ENCODE measurements at regions not wholly inside any gene's neighbourhood (a gene's known extent, or its start where the extent isn't known, plus 50 kb on each side); places are given as distances from the start of the nearest gene placed in this dataset.

GRCh38 chr17:55668312-55668920 is 54.2 kb downstream of the TMEM100 start:
- peaks cover 5% of the 10 kb centered on the region for H3K4me1 ChIP-seq (ENCODE audit: insufficient read depth, low read length)
- no peak overlapping the region for H3K4me3 ChIP-seq (ENCODE audit: low read length)
- H3K9me3 ChIP-seq (ENCODE audit: insufficient read depth, low read depth, low read length) = no peaks in the 10 kb centered on the region
- H3K27me3 ChIP-seq (ENCODE audit: insufficient read depth, low read length) = no peaks in the 10 kb centered on the region
- no peak overlapping the region for H3K27ac ChIP-seq (ENCODE audit: low read depth, low read length)
- H3K36me3 ChIP-seq (ENCODE audit: insufficient read depth, low read length) = no peaks in the 10 kb centered on the region
- WGBS = 76% methylated on average over 3 of the region's 3 CpGs
- no peak overlapping the region for H3K9ac ChIP-seq (ENCODE audit: low read depth, low read length)

DNA sequence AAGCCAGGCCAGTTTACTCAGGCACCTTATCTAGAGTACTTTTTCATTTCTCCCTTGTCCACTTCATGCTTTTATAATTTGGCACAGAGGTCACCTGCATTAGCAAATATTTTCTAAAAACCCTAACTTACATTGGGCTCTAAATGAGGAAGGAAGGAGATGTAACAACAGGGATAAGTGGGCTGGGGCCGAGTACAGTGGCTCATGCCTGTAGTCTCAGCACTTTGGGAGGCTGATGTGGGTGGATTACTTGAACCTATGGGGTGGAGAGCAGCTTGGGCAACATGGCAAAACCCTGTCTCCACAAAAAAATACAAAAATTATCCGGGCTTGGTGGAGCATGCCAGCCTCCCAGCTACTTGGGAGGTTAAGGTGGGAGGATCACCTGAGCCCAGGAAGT is 55.9 kb downstream of the TMEM100 start:
- no peak overlapping the region for H3K27ac ChIP-seq (ENCODE audit: low read depth, low read length)
- H3K4me1 ChIP-seq (ENCODE audit: insufficient read depth, low read length) = peaks cover 5% of the 10 kb centered on the region
- H3K9ac ChIP-seq (ENCODE audit: low read depth, low read length) = no peak overlapping the region
- WGBS = 58% methylated on average over 2 of the region's 2 CpGs
- no peaks in the 10 kb centered on the region for H3K27me3 ChIP-seq (ENCODE audit: insufficient read depth, low read length)
- no peaks in the 10 kb centered on the region for H3K9me3 ChIP-seq (ENCODE audit: insufficient read depth, low read depth, low read length)
- no peak overlapping the region for H3K4me3 ChIP-seq (ENCODE audit: low read length)
- no peaks in the 10 kb centered on the region for H3K36me3 ChIP-seq (ENCODE audit: insufficient read depth, low read length)

GRCh38 chr17:55664287-55664686 is 58.4 kb downstream of the TMEM100 start:
- WGBS = 78% methylated on average over 2 of the region's 3 CpGs
- peaks cover 3% of the 10 kb centered on the region for H3K4me1 ChIP-seq (ENCODE audit: insufficient read depth, low read length)
- H3K9me3 ChIP-seq (ENCODE audit: insufficient read depth, low read depth, low read length) = no peaks in the 10 kb centered on the region
- no peaks in the 10 kb centered on the region for H3K36me3 ChIP-seq (ENCODE audit: insufficient read depth, low read length)
- H3K9ac ChIP-seq (ENCODE audit: low read depth, low read length) = no peak overlapping the region
- no peak overlapping the region for H3K4me3 ChIP-seq (ENCODE audit: low read length)
- H3K27ac ChIP-seq (ENCODE audit: low read depth, low read length) = no peak overlapping the region
- H3K27me3 ChIP-seq (ENCODE audit: insufficient read depth, low read length) = no peaks in the 10 kb centered on the region

- H3K9me3 ChIP-seq (ENCODE audit: insufficient read depth, low read depth, low read length) = no peaks in the 10 kb centered on the region
- no peaks in the 10 kb centered on the region; the same call in none of the 2 replicates for H3K4me1 ChIP-seq (ENCODE audit: insufficient read depth, low read length)
- no peaks in the 10 kb centered on the region for H3K27me3 ChIP-seq (ENCODE audit: insufficient read depth, low read length)
- no peak overlapping the region for H3K27ac ChIP-seq (ENCODE audit: low read depth, low read length)
- no peaks in the 10 kb centered on the region for H3K36me3 ChIP-seq (ENCODE audit: insufficient read depth, low read length)
- H3K9ac ChIP-seq (ENCODE audit: low read depth, low read length) = no peak overlapping the region
- no peak overlapping the region for H3K4me3 ChIP-seq (ENCODE audit: low read length)
Measured at GRCh38 chr17:55663400-55663799, 59.3 kb downstream of the TMEM100 start.

DNA sequence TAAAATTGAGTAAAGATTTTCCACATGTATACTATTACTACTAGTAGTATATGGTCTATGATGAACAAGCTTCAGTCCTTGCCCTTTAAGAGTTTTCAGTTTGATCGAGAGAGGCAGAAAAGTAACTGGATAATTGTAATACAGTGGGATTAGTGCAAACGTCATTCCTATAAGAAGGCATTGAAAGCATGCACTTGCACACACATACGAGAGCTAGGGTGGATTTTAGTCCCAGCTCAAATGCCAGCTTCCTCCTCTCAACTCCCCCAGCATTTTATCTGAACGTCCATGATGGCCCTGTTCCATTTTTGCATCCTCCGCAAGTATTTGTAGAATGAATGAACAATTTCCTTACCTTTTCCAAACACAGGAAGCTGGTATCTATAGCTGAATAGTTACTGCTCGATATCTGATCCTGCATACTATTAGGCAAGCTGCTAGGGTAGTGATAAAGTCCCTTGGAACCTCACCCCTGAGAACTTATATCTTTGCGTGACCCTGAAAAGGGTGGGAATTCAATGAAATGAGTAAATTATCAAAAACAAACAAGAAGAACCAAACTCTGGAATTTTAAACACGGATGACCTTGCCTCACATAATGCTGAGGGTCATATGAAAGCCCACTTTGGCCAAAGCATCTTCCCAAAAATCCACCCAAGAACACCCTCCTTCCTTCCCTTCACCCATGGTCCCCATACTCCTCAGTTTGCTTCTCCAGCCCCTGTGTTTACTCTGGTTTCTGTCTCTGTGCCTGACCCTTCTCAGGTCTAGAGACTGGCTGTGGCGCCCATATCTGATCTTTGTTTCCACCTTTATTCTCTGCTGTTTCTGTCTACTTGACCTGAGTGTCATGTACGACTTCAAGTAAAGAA is 60.5 kb downstream of the TMEM100 start:
- 95% methylated on average over 10 of the region's 10 CpGs for WGBS
- Histone ChIP-seq H3K36me3 (ENCODE audit: insufficient read depth, low read length) (no peaks in the 10 kb centered on the region), H3K4me1 (ENCODE audit: insufficient read depth, low read length) (no peaks in the 10 kb centered on the region; the same call in none of the 2 replicates), H3K4me3 (ENCODE audit: low read length) (no peak overlapping the region), H3K9ac (ENCODE audit: low read depth, low read length) (no peak overlapping the region), H3K9me3 (ENCODE audit: insufficient read depth, low read depth, low read length) (no peaks in the 10 kb centered on the region), H3K27ac (ENCODE audit: low read depth, low read length) (no peak overlapping the region), H3K27me3 (ENCODE audit: insufficient read depth, low read length) (no peaks in the 10 kb centered on the region)

DNA sequence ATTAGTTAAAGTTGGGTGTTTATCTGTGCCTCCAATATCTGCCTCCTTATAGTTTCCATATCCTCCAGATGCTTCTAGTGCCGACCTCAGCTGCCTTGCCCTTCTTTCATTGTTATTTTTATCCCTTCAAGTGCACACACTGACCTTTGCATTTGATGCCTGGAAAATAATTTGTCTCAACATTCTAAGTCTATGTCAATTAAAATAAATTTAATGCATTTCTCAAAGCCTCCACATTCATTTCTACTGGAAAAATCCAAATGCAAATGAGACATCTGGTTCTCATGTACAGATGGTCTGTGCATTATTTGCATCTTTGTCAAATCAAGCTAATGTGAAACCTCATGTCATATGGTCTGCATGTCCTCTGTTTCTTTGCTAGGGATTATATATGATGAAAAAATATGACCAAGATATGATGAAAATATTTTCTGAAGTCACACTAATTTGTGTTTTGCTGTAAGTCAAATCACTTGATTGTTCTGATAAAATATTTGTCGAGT is 61.4 kb downstream of the TMEM100 start:
- Histone ChIP-seq H3K4me3 (ENCODE audit: low read length) (no peak overlapping the region), H3K36me3 (ENCODE audit: insufficient read depth, low read length) (no peaks in the 10 kb centered on the region), H3K9ac (ENCODE audit: low read depth, low read length) (no peak overlapping the region), H3K4me1 (ENCODE audit: insufficient read depth, low read length) (no peaks in the 10 kb centered on the region; the same call in none of the 2 replicates), H3K27ac (ENCODE audit: low read depth, low read length) (no peak overlapping the region), H3K9me3 (ENCODE audit: insufficient read depth, low read depth, low read length) (no peaks in the 10 kb centered on the region), H3K27me3 (ENCODE audit: insufficient read depth, low read length) (no peaks in the 10 kb centered on the region)
- WGBS = 94% methylated on average over 2 of the region's 2 CpGs

DNA sequence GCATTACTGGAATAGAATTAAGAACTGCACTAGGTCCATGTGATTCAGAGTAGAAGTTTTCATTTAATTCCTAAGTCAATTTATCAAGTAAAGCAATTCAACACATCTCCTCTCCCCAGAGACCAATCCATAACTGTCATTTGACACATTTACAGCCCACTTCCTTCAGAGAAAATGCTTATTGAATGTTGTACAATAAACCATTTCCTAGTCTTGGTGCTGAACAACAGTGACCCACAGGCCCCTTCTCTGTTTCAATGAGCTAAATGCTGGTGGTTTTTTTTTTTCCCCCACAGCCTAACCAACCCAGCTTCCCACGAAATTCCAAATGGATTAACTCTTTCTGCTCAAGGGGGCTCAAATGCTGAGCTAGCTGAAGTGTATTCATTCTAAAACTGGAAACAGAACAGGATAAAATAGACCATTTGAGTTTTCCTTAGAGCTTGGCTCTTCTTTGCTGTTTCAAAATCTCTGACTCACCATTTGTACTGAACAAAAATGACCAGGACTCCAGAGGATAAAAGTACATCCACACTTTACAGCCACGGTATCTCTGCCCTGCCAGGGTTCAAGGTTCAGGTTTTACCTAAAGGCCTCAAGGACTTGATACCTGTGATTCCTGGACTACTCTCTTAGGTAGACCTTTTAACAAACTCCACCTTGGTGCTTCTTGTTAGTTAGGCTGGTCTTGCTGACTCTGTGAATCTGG is 62.3 kb downstream of the TMEM100 start:
- Histone ChIP-seq H3K9me3 (ENCODE audit: insufficient read depth, low read depth, low read length) (no peaks in the 10 kb centered on the region), H3K36me3 (ENCODE audit: insufficient read depth, low read length) (no peaks in the 10 kb centered on the region), H3K4me3 (ENCODE audit: low read length) (no peak overlapping the region), H3K27ac (ENCODE audit: low read depth, low read length) (no peak overlapping the region), H3K9ac (ENCODE audit: low read depth, low read length) (no peak overlapping the region), H3K4me1 (ENCODE audit: insufficient read depth, low read length) (no peaks in the 10 kb centered on the region; the same call in none of the 2 replicates), H3K27me3 (ENCODE audit: insufficient read depth, low read length) (no peaks in the 10 kb centered on the region)
- 54% methylated on average over 2 of the region's 2 CpGs for WGBS

DNA sequence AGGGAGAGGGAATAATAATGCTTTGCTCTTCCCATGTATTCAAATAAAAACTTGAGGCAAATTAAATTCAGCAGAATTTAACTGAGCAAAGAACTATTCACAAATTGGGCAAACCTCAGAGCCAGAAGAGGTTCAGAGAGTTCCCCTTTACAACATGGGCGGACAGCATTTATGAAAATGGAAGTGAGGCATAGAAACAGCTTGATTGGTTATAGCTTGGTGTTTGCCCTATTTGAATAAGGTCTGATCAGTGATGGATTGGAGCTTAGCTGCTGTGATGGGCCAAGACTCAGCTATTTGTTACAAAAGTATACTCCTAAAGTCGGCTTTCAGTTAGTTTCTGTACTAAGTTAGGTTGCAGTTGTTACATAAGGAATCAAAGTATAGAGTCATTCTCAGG is 63.0 kb downstream of the TMEM100 start:
- H3K9ac ChIP-seq (ENCODE audit: low read depth, low read length) = no peak overlapping the region
- H3K4me1 ChIP-seq (ENCODE audit: insufficient read depth, low read length) = no peaks in the 10 kb centered on the region; the same call in 1 of the 2 replicates
- H3K27ac ChIP-seq (ENCODE audit: low read depth, low read length) = no peak overlapping the region
- no peaks in the 10 kb centered on the region for H3K9me3 ChIP-seq (ENCODE audit: insufficient read depth, low read depth, low read length)
- 96% methylated on average over 2 of the region's 2 CpGs for WGBS
- no peak overlapping the region for H3K4me3 ChIP-seq (ENCODE audit: low read length)
- no peaks in the 10 kb centered on the region for H3K27me3 ChIP-seq (ENCODE audit: insufficient read depth, low read length)
- H3K36me3 ChIP-seq (ENCODE audit: insufficient read depth, low read length) = no peaks in the 10 kb centered on the region

DNA sequence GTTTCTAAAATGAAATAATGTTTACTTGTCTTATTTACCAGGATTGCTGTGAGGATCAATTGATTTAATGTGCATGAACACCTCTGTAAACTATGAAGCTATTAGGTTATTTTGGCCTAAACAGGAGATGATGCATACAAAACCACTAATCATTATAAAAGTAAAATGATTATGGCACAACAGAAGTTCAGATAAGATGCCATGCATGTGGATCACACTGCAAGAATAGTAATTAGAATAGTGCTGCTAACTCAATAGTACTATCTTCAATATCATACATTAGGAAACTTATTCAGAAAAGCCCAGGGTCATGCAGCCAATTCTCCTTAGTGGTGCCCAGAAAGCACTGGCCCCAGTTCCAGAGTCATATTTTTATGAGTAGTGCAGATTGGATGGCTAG is 66.9 kb downstream of the TMEM100 start:
- H3K4me1 ChIP-seq (ENCODE audit: insufficient read depth, low read length) = no peaks in the 10 kb centered on the region; the same call in 1 of the 2 replicates
- no peaks in the 10 kb centered on the region for H3K9me3 ChIP-seq (ENCODE audit: insufficient read depth, low read depth, low read length)
- H3K27me3 ChIP-seq (ENCODE audit: insufficient read depth, low read length) = no peaks in the 10 kb centered on the region
- H3K27ac ChIP-seq (ENCODE audit: low read depth, low read length) = no peak overlapping the region
- no peak overlapping the region for H3K9ac ChIP-seq (ENCODE audit: low read depth, low read length)
- H3K4me3 ChIP-seq (ENCODE audit: low read length) = no peak overlapping the region
- H3K36me3 ChIP-seq (ENCODE audit: insufficient read depth, low read length) = no peaks in the 10 kb centered on the region

DNA sequence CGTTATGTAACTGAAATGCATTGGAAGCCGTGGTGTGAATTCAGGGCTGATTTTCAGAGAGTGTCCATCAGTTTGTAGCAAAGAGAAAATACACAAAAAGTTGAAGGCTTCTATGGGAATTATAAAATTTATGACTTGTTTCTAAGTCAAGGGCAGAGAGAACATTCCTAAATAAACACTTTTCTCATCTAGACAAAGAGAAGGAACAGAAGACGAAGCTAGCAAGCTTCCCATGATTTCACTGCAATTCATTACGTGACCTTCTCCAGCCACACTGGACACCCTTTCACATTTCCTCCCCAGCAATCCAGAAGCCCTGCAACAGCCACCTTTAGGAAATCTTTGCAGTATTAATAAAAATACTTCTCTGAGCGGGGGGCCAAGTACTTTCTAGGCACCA is 67.8 kb downstream of the TMEM100 start:
- H3K4me3 ChIP-seq (ENCODE audit: low read length) = no peak overlapping the region
- WGBS = 93% methylated on average over 5 of the region's 5 CpGs
- no peaks in the 10 kb centered on the region for H3K36me3 ChIP-seq (ENCODE audit: insufficient read depth, low read length)
- H3K4me1 ChIP-seq (ENCODE audit: insufficient read depth, low read length) = no peaks in the 10 kb centered on the region; the same call in 1 of the 2 replicates
- H3K27ac ChIP-seq (ENCODE audit: low read depth, low read length) = no peak overlapping the region
- H3K27me3 ChIP-seq (ENCODE audit: insufficient read depth, low read length) = no peaks in the 10 kb centered on the region
- no peaks in the 10 kb centered on the region for H3K9me3 ChIP-seq (ENCODE audit: insufficient read depth, low read depth, low read length)
- no peak overlapping the region for H3K9ac ChIP-seq (ENCODE audit: low read depth, low read length)

GRCh38 chr17:55654022-55654421 is 68.6 kb downstream of the TMEM100 start:
- H3K4me3 ChIP-seq (ENCODE audit: low read length) = no peak overlapping the region
- H3K27ac ChIP-seq (ENCODE audit: low read depth, low read length) = no peak overlapping the region
- no peaks in the 10 kb centered on the region for H3K27me3 ChIP-seq (ENCODE audit: insufficient read depth, low read length)
- no peaks in the 10 kb centered on the region for H3K36me3 ChIP-seq (ENCODE audit: insufficient read depth, low read length)
- WGBS = 93% methylated on average over 1 of the region's 2 CpGs
- H3K9ac ChIP-seq (ENCODE audit: low read depth, low read length) = no peak overlapping the region
- H3K9me3 ChIP-seq (ENCODE audit: insufficient read depth, low read depth, low read length) = no peaks in the 10 kb centered on the region
- H3K4me1 ChIP-seq (ENCODE audit: insufficient read depth, low read length) = no peaks in the 10 kb centered on the region

Measured in HUES64 (cell line).